IMR-90 (cell line): ENCODE measurements at regions not wholly inside any gene's neighbourhood (a gene's known extent, or its start where the extent isn't known, plus 50 kb on each side); places are given as distances from the start of the nearest gene placed in this dataset.

Experiments used
- ATAC-seq: fragments of 200-7000 bp; cut with Tn5 transposase; 2 replicates; pipeline ENCODE4 v1.9.1; 2020; ENCODE audit warnings: low read depth, mild to moderate bottlenecking, moderate library complexity
- BruUV-seq: library from RNA; stranded (reverse); fragments of 400-500 nt; replicated peaks from 2 replicates; lab custom pipeline; 2021; lab: Mats Ljungman, UMichigan
- CTCF ChIA-PET: fragments of 300-600 bp; formaldehyde crosslinking; extraction: SDS; loops from one replicate; lab custom pipeline; 2021; ENCODE audit warnings: antibody characterized with exemption; lab: Yijun Ruan, JAX
- POLR2A ChIA-PET: fragments of 300-600 bp; sonication (Branson Sonifier 250); formaldehyde crosslinking; loops from one replicate; lab custom pipeline; 2022; ENCODE audit warnings: antibody characterized with exemption; ENCODE audit not compliant: unreplicated experiment; lab: Charles Lee
- DNase-seq: peaks from one replicate; pipeline ENCODE4 v3.0.0; 2013
- H2AFZ ChIP-seq: replicated peaks from 2 replicates; pipeline ENCODE3; 2013; ENCODE audit warnings: low read length, mild to moderate bottlenecking; ENCODE audit not compliant: poor library complexity
- H2AK5ac ChIP-seq: 2 replicates; pipeline ENCODE4 v1.6.1; 2013; ENCODE audit warnings: low read depth, low read length, inconsistent platforms
- H2AK9ac ChIP-seq: replicated peaks from 2 replicates; pipeline ENCODE3; 2013; ENCODE audit warnings: mild to moderate bottlenecking, low read depth, low read length, moderate library complexity; ENCODE audit not compliant: poor library complexity
- H2BK120ac ChIP-seq: 2 replicates; pipeline ENCODE4 v1.6.1; 2013; ENCODE audit warnings: low read depth, low read length, inconsistent platforms
- H2BK15ac ChIP-seq: 3 replicates; pipeline ENCODE4 v1.6.1; 2013; ENCODE audit warnings: low read depth, low read length, inconsistent platforms
- H2BK20ac ChIP-seq: 2 replicates; pipeline ENCODE4 v1.6.1; 2013; ENCODE audit warnings: low read depth, mild to moderate bottlenecking, inconsistent platforms, low read length, moderate library complexity
- H2BK5ac ChIP-seq: 2 replicates; pipeline ENCODE4 v1.6.1; 2013; ENCODE audit warnings: mild to moderate bottlenecking, low read depth, low read length, inconsistent platforms; ENCODE audit not compliant: poor library complexity, severe bottlenecking
- H3K14ac ChIP-seq: replicated peaks from 2 replicates; pipeline ENCODE4 v1.6.1; 2013; ENCODE audit warnings: low read depth, low read length, inconsistent platforms
- H3K18ac ChIP-seq: 2 replicates; pipeline ENCODE4 v1.6.1; 2013; ENCODE audit warnings: low read depth, low read length, control low read depth
- H3K23ac ChIP-seq: 2 replicates; pipeline ENCODE4 v1.6.1; 2013; ENCODE audit warnings: low read depth, low read length, inconsistent platforms
- H3K27ac ChIP-seq: 2 replicates; pipeline ENCODE4 v1.5.1; 2013; ENCODE audit warnings: mild to moderate bottlenecking, control low read depth, low read length; ENCODE audit not compliant: insufficient read depth
- H3K27me3 ChIP-seq: 2 replicates; pipeline ENCODE4 v1.6.1; 2013; ENCODE audit warnings: low read length; ENCODE audit not compliant: control insufficient read depth, insufficient read depth
- H3K36me3 ChIP-seq: 2 replicates; pipeline ENCODE4 v1.6.1; 2013; ENCODE audit warnings: low read length, mixed read lengths; ENCODE audit not compliant: control insufficient read depth, insufficient read depth
- H3K4ac ChIP-seq: 2 replicates; pipeline ENCODE4 v1.6.1; 2013; ENCODE audit warnings: low read depth, low read length, inconsistent platforms
- H3K4me1 ChIP-seq: 2 replicates; pipeline ENCODE4 v1.6.1; 2013; ENCODE audit warnings: low read length, mixed read lengths; ENCODE audit not compliant: control insufficient read depth, insufficient read depth
- H3K4me2 ChIP-seq: 2 replicates; pipeline ENCODE4 v1.6.1; 2013; ENCODE audit warnings: low read depth, mild to moderate bottlenecking, control low read depth, low read length, moderate library complexity
- H3K4me3 ChIP-seq: 2 replicates; pipeline ENCODE4 v1.5.1; 2013; ENCODE audit warnings: low read depth, mild to moderate bottlenecking, control low read depth, low read length, moderate library complexity; ENCODE audit not compliant: insufficient read depth
- H3K56ac ChIP-seq: 2 replicates; pipeline ENCODE4 v1.6.1; 2013; ENCODE audit warnings: low read length, inconsistent platforms; ENCODE audit not compliant: insufficient read depth; ENCODE audit errors: extremely low read depth
- H3K79me1 ChIP-seq, 2 experiments: 2 replicates each; pipeline ENCODE4 v1.6.1; 2013; ENCODE audit warnings: low read length in 2 of 2, inconsistent platforms in 1 of 2, low read depth in 1 of 2
- H3K9ac ChIP-seq: 2 replicates; pipeline ENCODE4 v1.6.1; 2013; ENCODE audit warnings: low read depth, low read length, control low read depth
- H3K9me1 ChIP-seq: 2 replicates; pipeline ENCODE4 v1.6.1; 2013; ENCODE audit warnings: low read length, inconsistent platforms; ENCODE audit not compliant: insufficient read depth
- H3K9me3 ChIP-seq: 2 replicates; pipeline ENCODE4 v1.6.1; 2013; ENCODE audit warnings: low read length; ENCODE audit not compliant: control insufficient read depth, insufficient read depth
- H4K20me1 ChIP-seq: 2 replicates; pipeline ENCODE4 v1.6.1; 2013; ENCODE audit warnings: low read length, inconsistent platforms; ENCODE audit not compliant: insufficient read depth
- H4K5ac ChIP-seq: 2 replicates; pipeline ENCODE4 v1.6.1; 2013; ENCODE audit warnings: mild to moderate bottlenecking, low read depth, low read length, control low read depth
- H4K8ac ChIP-seq, 2 experiments: 2 replicates each; pipeline ENCODE4 v1.6.1; 2013; ENCODE audit warnings: low read depth in 2 of 2, low read length in 2 of 2, control low read depth in 1 of 2, inconsistent platforms in 1 of 2
- H4K91ac ChIP-seq: 2 replicates; pipeline ENCODE4 v1.6.1; 2013; ENCODE audit warnings: low read depth, low read length, inconsistent platforms; ENCODE audit not compliant: insufficient read depth
- CHD1 ChIP-seq: IDR thresholded peaks from 2 replicates; pipeline ENCODE4 v1.6.1; 2012; ENCODE audit warnings: low read depth, low read length, improper control_type of control experiment
- FOS ChIP-seq: fragments of 150-350 bp; IDR thresholded peaks from 2 replicates; pipeline ENCODE4 v1.6.1; 2016; ENCODE audit warnings: low read depth, low read length
- MAFK ChIP-seq: IDR thresholded peaks from 2 replicates; pipeline ENCODE4 v1.6.1; 2012; ENCODE audit warnings: low read depth, low read length, improper control_type of control experiment
- MAZ ChIP-seq: IDR thresholded peaks from 2 replicates; pipeline ENCODE4 v1.6.1; 2012; ENCODE audit warnings: low read depth, mild to moderate bottlenecking, low read length, improper control_type of control experiment, moderate library complexity, borderline replicate concordance
- SMC3 ChIP-seq: fragments of 150-350 bp; IDR thresholded peaks from 2 replicates; pipeline ENCODE4 v1.6.1; 2016; ENCODE audit warnings: low read depth, mild to moderate bottlenecking, antibody characterized with exemption, low read length, moderate library complexity
- USF2 ChIP-seq: fragments of 150-350 bp; IDR thresholded peaks from 2 replicates; pipeline ENCODE4 v1.6.1; 2017; ENCODE audit warnings: mild to moderate bottlenecking, antibody characterized with exemption, low read length, low read depth
- WGBS, 2 experiments: methylation state at CpG; one replicate each; pipeline versions ENCODE4 v1.1.5 to v1.1.7; 2013; ENCODE audit warnings: missing lambda C conversion rate in 2 of 2; ENCODE audit not compliant: insufficient read length in 1 of 2; ENCODE audit errors: extremely low coverage in 2 of 2; 5-methylcytosine and 5-hydroxymethylcytosine counted together
- dilution Hi-C: fragments of 300-500 bp; cut with HindIII; formaldehyde crosslinking; loops from one replicate; pipeline ENCODE4 v1.14.3; 2018; ENCODE audit warnings: low sequenced_read_pairs; ENCODE audit not compliant: unreplicated experiment
- in situ Hi-C: fragments of 300-500 bp; cut with MboI; formaldehyde crosslinking; loops from 3 replicates; pipeline ENCODE4 v1.14.3; 2019; ENCODE audit warnings: low sequenced_read_pairs, inconsistent platforms, mixed read lengths
- intact Hi-C: fragments of 100-400 bp; cut with micrococcal nuclease; formaldehyde crosslinking; loops from 2 replicates; pipeline ENCODE4 v1.10.0; 2022
- TF ChIP-seq, protein P1 (sequence below): fragments of 150-350 bp; IDR thresholded peaks from 2 replicates; pipeline ENCODE4 v1.6.1; 2016; ENCODE audit warnings: low read depth, mild to moderate bottlenecking, low read length, moderate library complexity, borderline replicate concordance
- TF ChIP-seq, protein P2 (sequence below): conservative IDR thresholded peaks from 2 replicates; pipeline ENCODE4 v1.5.1; 2012; ENCODE audit warnings: mild to moderate bottlenecking, low read depth, low read length, improper control_type of control experiment

GRCh38 chr18:78861116-78861515 lies 118.5 kb upstream of the SALL3 start:
- dilution Hi-C loops (no loop called here), intact Hi-C loops (no loop called here), in situ Hi-C loops (no loop called here)
- H2BK120ac ChIP-seq, result no peak overlapping the region
- H3K9ac ChIP-seq, result no peak overlapping the region
- H2BK20ac ChIP-seq, result no peak overlapping the region
- no peak for TF ChIP-seq SMC3
- no peak for TF ChIP-seq MAFK
- TF ChIP-seq FOS, result no peak
- no peak for TF ChIP-seq USF2
- TF ChIP-seq, protein P1, sequence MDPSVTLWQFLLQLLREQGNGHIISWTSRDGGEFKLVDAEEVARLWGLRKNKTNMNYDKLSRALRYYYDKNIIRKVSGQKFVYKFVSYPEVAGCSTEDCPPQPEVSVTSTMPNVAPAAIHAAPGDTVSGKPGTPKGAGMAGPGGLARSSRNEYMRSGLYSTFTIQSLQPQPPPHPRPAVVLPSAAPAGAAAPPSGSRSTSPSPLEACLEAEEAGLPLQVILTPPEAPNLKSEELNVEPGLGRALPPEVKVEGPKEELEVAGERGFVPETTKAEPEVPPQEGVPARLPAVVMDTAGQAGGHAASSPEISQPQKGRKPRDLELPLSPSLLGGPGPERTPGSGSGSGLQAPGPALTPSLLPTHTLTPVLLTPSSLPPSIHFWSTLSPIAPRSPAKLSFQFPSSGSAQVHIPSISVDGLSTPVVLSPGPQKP, result no peak
- no peak for TF ChIP-seq CHD1
- TF ChIP-seq, protein P2, sequence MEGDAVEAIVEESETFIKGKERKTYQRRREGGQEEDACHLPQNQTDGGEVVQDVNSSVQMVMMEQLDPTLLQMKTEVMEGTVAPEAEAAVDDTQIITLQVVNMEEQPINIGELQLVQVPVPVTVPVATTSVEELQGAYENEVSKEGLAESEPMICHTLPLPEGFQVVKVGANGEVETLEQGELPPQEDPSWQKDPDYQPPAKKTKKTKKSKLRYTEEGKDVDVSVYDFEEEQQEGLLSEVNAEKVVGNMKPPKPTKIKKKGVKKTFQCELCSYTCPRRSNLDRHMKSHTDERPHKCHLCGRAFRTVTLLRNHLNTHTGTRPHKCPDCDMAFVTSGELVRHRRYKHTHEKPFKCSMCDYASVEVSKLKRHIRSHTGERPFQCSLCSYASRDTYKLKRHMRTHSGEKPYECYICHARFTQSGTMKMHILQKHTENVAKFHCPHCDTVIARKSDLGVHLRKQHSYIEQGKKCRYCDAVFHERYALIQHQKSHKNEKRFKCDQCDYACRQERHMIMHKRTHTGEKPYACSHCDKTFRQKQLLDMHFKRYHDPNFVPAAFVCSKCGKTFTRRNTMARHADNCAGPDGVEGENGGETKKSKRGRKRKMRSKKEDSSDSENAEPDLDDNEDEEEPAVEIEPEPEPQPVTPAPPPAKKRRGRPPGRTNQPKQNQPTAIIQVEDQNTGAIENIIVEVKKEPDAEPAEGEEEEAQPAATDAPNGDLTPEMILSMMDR, result no peak
- no peak for TF ChIP-seq MAZ
- H3K36me3 ChIP-seq, result no peaks in the 10 kb centered on the region
- H3K23ac ChIP-seq, result no peak overlapping the region
- no peak overlapping the region for H4K5ac ChIP-seq
- H3K4me2 ChIP-seq, result no peak overlapping the region
- no peak overlapping the region for H3K4ac ChIP-seq
- H2AFZ ChIP-seq, result no peak overlapping the region
- H3K56ac ChIP-seq, result no peak overlapping the region
- H3K14ac ChIP-seq, result no peak overlapping the region
- H2BK15ac ChIP-seq, result no peak overlapping the region
- ChIA-PET POLR2A (no interaction called here), CTCF (no interaction called here)
- H2AK9ac ChIP-seq, result no peak overlapping the region
- H3K9me3 ChIP-seq, result peaks cover 59% of the 10 kb centered on the region
- H4K8ac ChIP-seq, result no peak overlapping the region
- H3K18ac ChIP-seq, result no peak overlapping the region
- BruUV-seq, result no TSS peak
- no peaks in the 10 kb centered on the region for H4K20me1 ChIP-seq
- H3K4me1 ChIP-seq, result no peaks in the 10 kb centered on the region
- 0% methylated on average over 1 of the region's 11 CpGs; no CpG with 5 or more reads in 1 of the 2 experiments for WGBS, 2 experiments
- no peaks in the 10 kb centered on the region for H3K9me1 ChIP-seq
- H2BK5ac ChIP-seq, result no peak overlapping the region
- no peaks in the 10 kb centered on the region for H3K79me1 ChIP-seq
- H3K27ac ChIP-seq, result no peak overlapping the region
- H2AK5ac ChIP-seq, result no peak overlapping the region
- ATAC-seq, result no peak
- DNase-seq, result no peak
- H3K27me3 ChIP-seq, result no peaks in the 10 kb centered on the region
- H4K91ac ChIP-seq, result no peak overlapping the region
- H3K4me3 ChIP-seq, result no peak overlapping the region
